GM12891 (cell line): ENCODE measurements at regions not wholly inside any gene's neighbourhood (a gene's known extent, or its start where the extent isn't known, plus 50 kb on each side); places are given as distances from the start of the nearest gene placed in this dataset.

Experiments
- POLR2A ChIP-seq: IDR thresholded peaks from 2 replicates; pipeline ENCODE4 v1.6.1; 2011; ENCODE audit warnings: low read depth, low read length, control low read depth
- POLR2AphosphoS5 ChIP-seq: IDR thresholded peaks from 2 replicates; pipeline ENCODE4 v1.6.1; 2011; ENCODE audit warnings: low read depth, low read length, control low read depth
- SPI1 ChIP-seq: IDR thresholded peaks from 2 replicates; pipeline ENCODE4 v1.6.1; 2011; ENCODE audit warnings: low read depth, low read length, control low read depth
- TAF1 ChIP-seq: IDR thresholded peaks from 2 replicates; pipeline ENCODE4 v1.6.1; 2011; ENCODE audit warnings: low read depth, low read length, control low read depth

DNA sequence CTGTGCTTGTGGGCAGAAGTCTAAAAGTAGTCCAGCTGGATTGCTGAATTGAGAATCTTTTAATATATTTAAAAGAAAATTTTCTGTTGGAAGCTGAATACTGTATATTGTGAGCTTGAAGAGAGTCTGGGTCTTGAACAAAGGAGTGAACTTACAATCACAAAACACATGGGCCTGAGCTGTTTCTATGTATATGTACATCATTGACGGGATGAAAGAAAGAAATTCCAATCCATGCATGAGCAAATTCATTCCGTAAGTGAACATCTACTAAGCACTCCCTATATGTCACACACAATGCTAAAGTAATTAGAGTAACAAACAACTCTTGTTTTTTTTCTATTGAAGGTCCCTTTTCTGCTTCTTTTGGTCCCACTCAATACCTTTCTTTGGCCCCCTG, 331.0 kb downstream of the HS3ST1 start:
- TF ChIP-seq SPI1 (no peak), TAF1 (no peak), POLR2A (no peak), POLR2AphosphoS5 (no peak)
